ENCODE measurements at regions not wholly inside any gene's neighbourhood (a gene's known extent, or its start where the extent isn't known, plus 50 kb on each side); places are given as distances from the start of the nearest gene placed in this dataset.

- TF ChIP-seq CTCF (conservative IDR thresholded peaks at IDR 0.05 in 1 of 2, IDR thresholded peaks at IDR 0.05 in 1 of 2; ENCODE audit: extremely low read depth in 1 of 2, insufficient read depth in 1 of 2, low read depth in 1 of 2, low read length in 2 of 2), result no peak
- no peak for TF ChIP-seq EZH2 (IDR thresholded peaks at IDR 0.05; ENCODE audit: borderline replicate concordance, low read length)
Observed at GRCh38 chr5:105677291-105677690, 1993.4 kb downstream of the EFNA5 start.

Measured in mammary epithelial cell (primary cell).